ENCODE measurements at regions not wholly inside any gene's neighbourhood (a gene's known extent, or its start where the extent isn't known, plus 50 kb on each side); places are given as distances from the start of the nearest gene placed in this dataset.

DNA sequence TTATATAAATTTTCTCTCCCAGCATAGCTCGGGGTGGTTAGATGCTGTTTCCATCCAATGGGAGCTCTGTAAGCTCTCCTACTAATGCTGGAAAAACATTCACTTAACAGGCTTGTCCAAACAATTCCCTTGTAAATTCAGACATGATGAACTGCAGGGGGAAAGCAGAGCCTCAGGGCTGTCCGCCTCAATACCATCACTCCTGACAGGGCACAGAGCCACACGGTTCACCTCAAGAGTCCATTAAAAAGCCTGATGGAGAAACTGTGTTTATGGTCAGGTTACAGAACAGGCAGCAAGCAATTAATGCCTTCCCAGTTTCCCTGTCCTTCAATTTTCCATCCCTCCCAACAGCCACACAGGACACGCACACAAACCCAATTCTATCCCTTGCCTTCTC, 171.0 kb downstream of the BRINP2 start:
- peak; percentile 60 for DNase-seq

DNA sequence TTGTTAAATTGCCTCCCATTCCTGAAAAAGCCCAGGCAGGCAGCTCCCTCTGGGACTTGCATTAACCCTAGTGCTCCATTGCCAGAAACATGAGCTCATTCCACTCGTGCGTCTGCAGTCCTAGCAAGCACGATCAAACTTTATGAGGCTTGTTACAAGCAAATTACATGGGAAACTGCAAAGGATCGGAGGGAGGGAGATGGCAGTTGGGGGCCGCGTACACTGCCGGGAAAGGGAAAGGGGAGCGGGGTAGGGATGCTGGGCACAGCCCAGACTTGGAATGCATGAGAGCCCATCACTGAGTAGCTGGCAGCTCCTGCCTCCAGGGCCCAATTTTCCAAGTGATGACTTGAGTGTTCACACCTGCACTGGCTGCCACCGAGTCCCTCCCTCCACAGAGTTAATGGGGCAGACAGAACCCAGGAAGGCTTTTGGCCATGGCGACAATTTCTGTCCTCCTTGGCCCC, 169.9 kb downstream of the BRINP2 start:
- peak; percentile 92 for DNase-seq

DNA sequence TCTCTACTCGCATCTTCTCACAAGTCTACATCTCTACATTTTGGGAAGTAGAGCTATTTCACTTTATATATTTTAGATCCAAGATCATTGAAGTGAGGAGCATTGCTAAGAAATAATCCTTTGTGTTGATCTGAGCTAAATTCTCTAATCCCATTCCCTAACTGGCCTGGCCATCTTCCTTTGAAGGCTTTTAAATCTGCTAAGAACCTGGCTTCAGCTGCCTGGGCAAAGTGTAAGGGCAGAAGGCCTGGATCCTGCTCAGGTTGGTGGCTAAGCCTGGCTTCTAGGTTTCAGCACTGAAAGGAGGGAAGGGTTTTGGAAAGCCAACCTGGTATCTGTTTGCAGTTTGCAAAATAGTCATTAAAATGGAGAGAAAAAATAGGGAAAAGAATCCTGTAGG, 167.6 kb downstream of the BRINP2 start:
- no peak for DNase-seq

DNA sequence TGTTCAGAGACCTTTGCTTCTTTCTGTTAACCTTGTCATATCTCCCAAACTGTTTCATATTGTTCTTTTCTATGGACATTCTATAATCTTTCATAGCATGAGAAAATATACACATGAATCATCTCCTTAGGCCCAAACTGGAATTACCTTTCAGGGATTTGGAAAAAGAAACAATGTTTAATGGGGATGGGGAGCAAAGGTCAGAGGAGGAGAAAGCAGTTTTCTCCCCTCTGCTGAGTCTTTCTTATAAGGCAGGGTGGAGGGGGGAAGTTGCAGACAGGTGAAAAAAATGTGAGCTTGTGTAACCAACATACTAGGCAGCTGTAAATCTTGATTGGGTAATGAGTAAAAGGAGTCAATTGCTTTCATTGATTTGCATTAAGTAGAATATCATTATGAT, 164.1 kb downstream of the BRINP2 start:
- no peak for DNase-seq

DNA sequence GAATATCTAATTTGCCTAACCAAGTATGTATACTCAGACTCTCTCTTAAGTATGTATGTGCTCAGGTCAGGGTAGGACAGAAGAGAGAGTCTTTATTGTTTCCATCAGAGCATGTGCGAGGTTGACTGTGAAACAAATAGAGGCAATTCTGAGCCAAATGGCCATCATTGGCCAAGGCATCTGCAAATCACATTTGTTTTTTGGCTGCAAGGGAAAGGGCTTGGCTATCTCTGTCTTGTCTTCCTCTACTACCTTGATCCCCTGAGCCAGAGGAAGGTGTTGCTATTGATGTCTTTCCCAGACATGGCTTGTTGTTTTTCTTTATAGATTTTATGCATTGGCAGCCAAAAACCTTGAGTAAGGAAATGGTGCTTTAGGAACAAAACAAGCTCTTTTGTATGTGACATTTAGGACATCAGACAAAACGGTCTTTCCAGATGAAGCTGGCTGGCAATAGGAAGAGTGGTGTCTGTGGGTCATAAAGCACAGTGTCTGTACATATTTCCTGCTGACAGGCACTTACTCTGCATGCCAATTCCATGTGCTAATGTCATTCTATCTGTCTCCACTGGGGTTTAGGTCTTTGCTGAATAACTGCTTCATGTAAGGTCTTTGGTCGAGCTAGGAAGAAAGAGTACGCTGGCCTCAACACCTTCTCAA, 163.3 kb downstream of the BRINP2 start:
- DNase-seq, result no peak
